ENCODE measurements at regions not wholly inside any gene's neighbourhood (a gene's known extent, or its start where the extent isn't known, plus 50 kb on each side); places are given as distances from the start of the nearest gene placed in this dataset.

- in situ Hi-C loops (cut with HindIII; ENCODE audit: low pct_unique_long_range_greater_than_20kb, low sequenced_read_pairs) (no loop called here), intact Hi-C loops (cut with micrococcal nuclease; ENCODE audit: unreplicated experiment) (no loop called here)
- DNase-seq (ENCODE audit: low read depth, low spot score), result no peak
- Histone ChIP-seq H3K9me3 (ENCODE audit: control insufficient read depth, insufficient read depth, low read depth, low read length) (no peaks in the 10 kb centered on the region), H3K27me3 (ENCODE audit: control insufficient read depth, insufficient read depth, low read length) (no peaks in the 10 kb centered on the region), H3K4me1 (ENCODE audit: control insufficient read depth, insufficient read depth, low read length) (no peaks in the 10 kb centered on the region), H3K27ac (ENCODE audit: low read length) (no peak overlapping the region), H3K36me3 (ENCODE audit: control insufficient read depth, insufficient read depth, low read length) (no peaks in the 10 kb centered on the region), H3K4me3 (ENCODE audit: low read depth in 2 of 2, low read length in 2 of 2) (no peak overlapping the region)
- no peak for ATAC-seq
- BruUV-seq (replicated peaks), result no TSS peak
- no peak for TF ChIP-seq POLR2AphosphoS5 (IDR thresholded peaks at IDR 0.05; ENCODE audit: low read depth, low read length)
- TF ChIP-seq REST (IDR thresholded peaks at IDR 0.05; ENCODE audit: insufficient read depth in 1 of 2, low read depth in 2 of 2, low read length in 1 of 2), result no peak
- no peak for TF ChIP-seq SIN3A (IDR thresholded peaks at IDR 0.05; ENCODE audit: borderline replicate concordance, insufficient read depth, low read depth, low read length)
- no peak for TF ChIP-seq CTCF (IDR thresholded peaks at IDR 0.05)
- no peak for TF ChIP-seq TCF7L2 (IDR thresholded peaks at IDR 0.05; ENCODE audit: low read depth, low read length)
- ChIA-PET POLR2A (no interaction called here), CTCF (no interaction called here)
These were observed 233.2 kb upstream of the CMC1 start for GRCh38 chr3:28008235-28008634.

GRCh38 chr3:28012830-28013229 is 228.6 kb upstream of the CMC1 start:
- ChIA-PET POLR2A (no interaction called here), CTCF (no interaction called here)
- DNase-seq (ENCODE audit: low read depth, low spot score) (no peak), ATAC-seq (no peak)
- no peak for TF ChIP-seq SIN3A (IDR thresholded peaks at IDR 0.05; ENCODE audit: borderline replicate concordance, insufficient read depth, low read depth, low read length)
- TF ChIP-seq POLR2AphosphoS5 (IDR thresholded peaks at IDR 0.05; ENCODE audit: low read depth, low read length), result no peak
- TF ChIP-seq CTCF (IDR thresholded peaks at IDR 0.05), result no peak
- no peak for TF ChIP-seq TCF7L2 (IDR thresholded peaks at IDR 0.05; ENCODE audit: low read depth, low read length)
- TF ChIP-seq REST (IDR thresholded peaks at IDR 0.05; ENCODE audit: insufficient read depth in 1 of 2, low read depth in 2 of 2, low read length in 1 of 2), result no peak
- no TSS peak for BruUV-seq (replicated peaks)
- intact Hi-C loops (cut with micrococcal nuclease; ENCODE audit: unreplicated experiment) (no loop called here), in situ Hi-C loops (cut with HindIII; ENCODE audit: low pct_unique_long_range_greater_than_20kb, low sequenced_read_pairs) (no loop called here)
- Histone ChIP-seq H3K4me3 (ENCODE audit: low read depth in 2 of 2, low read length in 2 of 2) (no peak overlapping the region), H3K36me3 (ENCODE audit: control insufficient read depth, insufficient read depth, low read length) (no peaks in the 10 kb centered on the region), H3K9me3 (ENCODE audit: control insufficient read depth, insufficient read depth, low read depth, low read length) (no peaks in the 10 kb centered on the region), H3K27me3 (ENCODE audit: control insufficient read depth, insufficient read depth, low read length) (no peaks in the 10 kb centered on the region), H3K4me1 (ENCODE audit: control insufficient read depth, insufficient read depth, low read length) (no peaks in the 10 kb centered on the region), H3K27ac (ENCODE audit: low read length) (no peak overlapping the region)
